ENCODE measurements at regions not wholly inside any gene's neighbourhood (a gene's known extent, or its start where the extent isn't known, plus 50 kb on each side); places are given as distances from the start of the nearest gene placed in this dataset.

DNA sequence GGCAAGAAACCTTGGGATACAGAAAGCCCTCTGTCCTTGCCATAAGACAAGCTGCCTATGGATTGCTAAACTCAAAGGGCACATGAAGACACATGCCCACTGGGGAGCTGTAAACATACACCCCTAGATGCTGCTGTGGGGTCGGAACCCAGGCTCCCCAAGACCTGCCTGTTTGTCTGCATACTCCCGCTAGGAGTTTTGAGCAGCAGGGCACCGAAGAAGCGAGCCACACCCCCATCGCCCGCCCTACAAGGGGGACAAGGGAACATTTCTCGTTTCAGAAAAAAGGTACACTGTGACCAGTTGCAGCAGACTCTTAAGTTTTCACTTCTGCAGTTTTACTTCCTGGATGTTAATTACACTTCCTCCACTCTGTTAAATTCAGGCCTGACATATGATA, 680.2 kb upstream of the GHITM start:
- TF ChIP-seq POLR2A (IDR thresholded peaks at IDR 0.05; ENCODE audit: low read depth, low read length): no peak
- no peak for TF ChIP-seq POLR2AphosphoS5 (IDR thresholded peaks at IDR 0.05; ENCODE audit: low read depth, low read length)
